ENCODE measurements at regions not wholly inside any gene's neighbourhood (a gene's known extent, or its start where the extent isn't known, plus 50 kb on each side); places are given as distances from the start of the nearest gene placed in this dataset.

GRCh38 chr7:38068461-38068860 lies 109.6 kb upstream of the STARD3NL start:
- TF ChIP-seq CTCF (IDR thresholded peaks at IDR 0.05) (no peak), ZFX (IDR thresholded peaks at IDR 0.05; ENCODE audit: borderline replicate concordance) (no peak)

Measured in 22Rv1 (cell line).